ENCODE measurements at regions not wholly inside any gene's neighbourhood (a gene's known extent, or its start where the extent isn't known, plus 50 kb on each side); places are given as distances from the start of the nearest gene placed in this dataset.

DNA sequence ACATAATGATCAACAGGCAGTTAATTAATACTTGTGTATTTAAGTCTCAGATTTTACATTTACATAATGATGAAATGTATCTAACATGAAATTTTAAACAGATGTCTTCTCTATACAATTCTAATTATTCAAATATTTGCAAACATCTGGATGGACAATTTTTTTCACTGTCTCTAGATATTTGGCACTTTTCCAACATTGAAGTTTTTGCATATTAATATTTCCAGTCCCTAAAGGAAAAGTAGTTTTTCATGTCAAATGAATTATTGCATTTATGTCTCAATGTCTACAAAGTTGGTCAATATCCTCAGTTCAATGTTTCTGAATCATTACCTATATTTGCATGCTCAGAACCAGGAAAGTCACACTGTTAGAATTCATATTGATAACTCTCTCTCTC, 560.9 kb upstream of the PKDCC start:
- TF ChIP-seq, protein P1, sequence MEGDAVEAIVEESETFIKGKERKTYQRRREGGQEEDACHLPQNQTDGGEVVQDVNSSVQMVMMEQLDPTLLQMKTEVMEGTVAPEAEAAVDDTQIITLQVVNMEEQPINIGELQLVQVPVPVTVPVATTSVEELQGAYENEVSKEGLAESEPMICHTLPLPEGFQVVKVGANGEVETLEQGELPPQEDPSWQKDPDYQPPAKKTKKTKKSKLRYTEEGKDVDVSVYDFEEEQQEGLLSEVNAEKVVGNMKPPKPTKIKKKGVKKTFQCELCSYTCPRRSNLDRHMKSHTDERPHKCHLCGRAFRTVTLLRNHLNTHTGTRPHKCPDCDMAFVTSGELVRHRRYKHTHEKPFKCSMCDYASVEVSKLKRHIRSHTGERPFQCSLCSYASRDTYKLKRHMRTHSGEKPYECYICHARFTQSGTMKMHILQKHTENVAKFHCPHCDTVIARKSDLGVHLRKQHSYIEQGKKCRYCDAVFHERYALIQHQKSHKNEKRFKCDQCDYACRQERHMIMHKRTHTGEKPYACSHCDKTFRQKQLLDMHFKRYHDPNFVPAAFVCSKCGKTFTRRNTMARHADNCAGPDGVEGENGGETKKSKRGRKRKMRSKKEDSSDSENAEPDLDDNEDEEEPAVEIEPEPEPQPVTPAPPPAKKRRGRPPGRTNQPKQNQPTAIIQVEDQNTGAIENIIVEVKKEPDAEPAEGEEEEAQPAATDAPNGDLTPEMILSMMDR (IDR thresholded peaks at IDR 0.05) = no peak
- TF ChIP-seq POLR2A (IDR thresholded peaks at IDR 0.05) = no peak
